GM18508 (cell line): ENCODE measurements at regions not wholly inside any gene's neighbourhood (a gene's known extent, or its start where the extent isn't known, plus 50 kb on each side); places are given as distances from the start of the nearest gene placed in this dataset.

Experiments used
- ATAC-seq: cut with Tn5 transposase; IDR thresholded peaks from one replicate; pipeline ENCODE4 v1.9.1; 2021; ENCODE audit warnings: moderate number of reproducible peaks; ENCODE audit not compliant: insufficient read depth, unreplicated experiment

GRCh38 chr13:63010072-63010658 lies 1594.5 kb upstream of the PCDH20 start:
- no peak for ATAC-seq

DNA sequence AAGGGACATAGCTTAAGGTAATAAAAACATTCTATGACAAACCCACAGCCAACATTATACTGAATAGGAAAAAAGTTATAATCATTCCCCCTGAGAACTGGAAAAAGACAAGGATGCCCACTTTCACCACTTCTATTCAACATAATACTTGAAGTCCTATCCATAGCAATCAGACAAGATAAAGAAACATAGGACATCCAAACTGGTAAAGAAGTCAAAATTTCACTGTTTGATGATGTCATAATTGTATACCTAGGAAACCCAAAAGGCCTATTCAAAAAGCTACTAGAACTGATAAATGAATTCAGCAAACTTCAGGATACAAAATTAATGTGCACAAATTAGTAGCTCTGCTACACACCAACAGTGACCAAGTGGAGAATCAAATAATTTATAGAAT lies 1590.0 kb upstream of the PCDH20 start:
- no peak for ATAC-seq

- ATAC-seq = no peak
Observed at GRCh38 chr13:62997696-62998095, 1582.0 kb upstream of the PCDH20 start.

DNA sequence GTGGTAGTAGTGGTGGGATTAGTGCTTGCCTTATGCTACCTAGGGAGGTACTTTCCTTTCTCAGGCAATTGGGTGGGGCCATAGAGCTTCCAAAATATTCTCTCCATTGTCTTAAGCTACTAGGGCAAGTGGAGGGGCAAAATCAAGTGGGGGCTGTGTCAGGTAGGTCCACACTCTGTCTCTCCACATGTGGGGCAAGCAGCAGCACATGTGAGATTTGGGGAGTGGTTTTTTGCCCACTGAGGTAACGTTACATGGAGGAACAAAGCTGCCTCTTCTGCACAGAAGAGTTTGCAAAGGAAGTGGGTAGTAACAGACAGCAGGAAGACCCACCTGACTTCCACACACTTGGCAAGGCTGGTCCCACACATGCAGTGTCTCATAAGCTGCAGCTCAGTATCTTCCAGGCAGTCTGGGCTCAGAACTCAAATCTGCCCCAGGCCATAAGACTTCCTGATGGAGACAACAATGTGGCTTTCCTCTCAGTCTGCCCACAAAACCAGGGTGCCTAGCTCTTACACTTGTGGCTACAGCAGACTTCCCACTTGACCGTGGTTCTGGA lies 1581.5 kb upstream of the PCDH20 start:
- no peak for ATAC-seq

DNA sequence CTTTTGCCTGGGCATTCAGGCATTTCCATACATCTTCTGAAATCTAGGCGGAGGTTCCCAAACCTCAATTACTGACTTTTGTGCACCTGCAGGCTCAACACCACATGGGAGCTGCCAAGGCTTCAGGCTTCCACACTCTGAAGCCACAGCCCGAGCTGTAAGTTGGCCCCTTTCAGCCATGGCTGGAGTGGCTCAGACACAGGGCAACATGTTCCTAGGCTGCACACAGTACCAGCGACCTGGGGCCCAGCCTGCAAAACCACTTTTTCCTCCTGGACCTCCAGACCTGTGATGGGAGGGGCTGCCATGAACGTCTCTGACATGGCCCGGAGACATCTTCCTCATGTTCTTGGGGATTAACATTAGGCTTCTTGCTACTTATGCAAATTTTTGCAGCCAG lies 1558.2 kb upstream of the PCDH20 start:
- no peak for ATAC-seq

DNA sequence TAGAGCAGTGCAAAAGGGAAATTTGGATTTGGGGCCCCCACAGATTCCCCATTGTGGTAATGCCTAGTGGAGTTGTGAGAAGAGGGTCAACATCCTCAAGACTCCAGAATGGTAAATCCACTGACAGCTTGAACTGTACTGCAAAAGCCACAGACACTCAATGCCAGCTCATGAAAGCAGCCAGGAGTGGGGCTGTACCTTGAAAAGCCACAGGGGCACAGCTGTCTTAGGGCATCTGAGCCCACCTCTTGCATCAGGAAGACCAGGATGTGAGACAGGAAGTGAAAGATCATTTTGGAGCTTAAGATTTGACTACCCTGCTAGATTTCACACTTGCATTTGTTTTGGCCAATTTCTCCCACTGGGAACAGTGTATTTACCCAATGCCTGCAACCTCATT lies 1548.9 kb upstream of the PCDH20 start:
- ATAC-seq = no peak

GRCh38 chr13:62960723-62961122 lies 1545.1 kb upstream of the PCDH20 start:
- no peak for ATAC-seq

DNA sequence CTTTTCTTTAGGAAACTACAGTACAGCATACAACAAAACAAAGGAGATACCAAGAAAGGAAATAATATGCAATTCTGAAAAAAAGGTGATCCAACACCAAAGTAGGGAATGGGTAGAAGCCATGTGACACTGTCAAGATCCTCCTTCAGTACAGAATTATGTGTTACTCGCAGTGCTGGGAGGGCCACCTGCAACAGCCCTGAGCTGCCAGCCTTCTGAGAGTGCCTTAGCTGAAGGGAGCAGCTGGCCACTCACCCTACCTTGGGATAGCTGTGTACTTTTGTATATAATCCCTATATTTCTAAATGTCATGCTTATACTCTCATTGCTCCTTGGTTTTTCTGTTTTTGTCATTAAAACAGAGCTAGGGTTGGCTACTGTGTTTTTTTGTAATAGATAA lies 1518.2 kb upstream of the PCDH20 start:
- ATAC-seq = no peak

GRCh38 chr13:62932256-62932883 lies 1516.7 kb upstream of the PCDH20 start:
- ATAC-seq = no peak

- no peak for ATAC-seq
Observed at GRCh38 chr13:62931853-62932252, 1516.2 kb upstream of the PCDH20 start.

DNA sequence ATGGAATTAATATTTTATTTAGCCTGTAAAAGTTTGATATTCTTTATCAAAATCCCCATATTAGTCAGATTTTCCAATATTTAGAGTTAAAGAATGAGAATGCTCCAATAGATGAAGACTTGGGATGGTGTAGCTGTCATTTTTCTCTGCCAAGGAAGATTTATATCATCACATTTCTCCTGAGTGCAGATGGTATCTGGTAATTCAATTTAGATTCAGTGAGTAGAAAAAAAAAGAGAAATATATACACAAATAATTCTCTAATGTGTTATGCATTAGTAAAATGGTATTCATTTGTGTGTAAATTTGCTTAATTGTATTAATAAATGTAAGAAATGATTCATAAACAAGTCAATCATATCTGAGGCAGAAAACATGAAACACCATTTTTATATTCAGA lies 1508.7 kb upstream of the PCDH20 start:
- ATAC-seq = no peak

DNA sequence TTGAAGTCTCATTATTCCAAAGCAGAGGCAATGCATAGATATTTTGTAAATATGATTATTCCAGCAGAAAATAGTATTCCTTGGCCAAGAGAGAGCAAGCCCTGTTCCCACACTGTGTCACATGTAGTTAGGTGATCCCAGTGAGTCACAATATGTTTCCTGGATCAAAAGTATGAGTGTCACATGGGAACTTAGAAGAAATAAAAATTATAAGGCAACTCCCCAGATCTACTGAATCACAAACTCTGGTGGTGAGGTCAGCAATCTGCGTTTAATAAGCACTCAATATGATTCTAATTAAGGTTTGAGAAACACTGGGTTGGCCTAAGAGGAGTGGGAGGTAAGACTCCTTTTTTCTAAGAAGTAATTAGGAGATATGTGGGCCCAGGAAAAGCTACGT lies 1504.5 kb upstream of the PCDH20 start:
- no peak for ATAC-seq

GRCh38 chr13:62919491-62919890 lies 1503.8 kb upstream of the PCDH20 start:
- no peak for ATAC-seq

DNA sequence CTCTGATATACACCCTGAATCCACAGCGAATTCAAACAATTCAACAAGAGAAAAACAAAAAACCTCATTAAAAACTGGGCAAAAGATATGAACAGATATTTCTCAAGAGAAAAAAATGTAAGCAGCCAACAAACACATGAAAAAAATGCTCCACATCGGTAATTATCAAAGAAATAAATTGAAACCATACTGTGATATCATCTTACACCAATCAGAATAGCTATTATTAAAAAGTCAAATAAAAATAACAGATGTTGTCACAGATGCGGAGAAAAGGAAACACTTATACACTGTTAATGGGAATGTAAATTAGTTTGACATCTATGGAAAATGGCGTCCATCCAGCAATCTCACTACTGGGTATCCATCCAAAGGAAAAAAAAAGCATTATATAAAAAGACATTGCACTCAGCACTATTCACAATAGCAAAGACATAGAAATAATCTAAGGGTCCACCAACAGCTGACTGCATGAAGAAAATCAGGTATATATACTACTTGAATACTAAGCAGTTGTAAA lies 1495.0 kb upstream of the PCDH20 start:
- ATAC-seq = no peak

DNA sequence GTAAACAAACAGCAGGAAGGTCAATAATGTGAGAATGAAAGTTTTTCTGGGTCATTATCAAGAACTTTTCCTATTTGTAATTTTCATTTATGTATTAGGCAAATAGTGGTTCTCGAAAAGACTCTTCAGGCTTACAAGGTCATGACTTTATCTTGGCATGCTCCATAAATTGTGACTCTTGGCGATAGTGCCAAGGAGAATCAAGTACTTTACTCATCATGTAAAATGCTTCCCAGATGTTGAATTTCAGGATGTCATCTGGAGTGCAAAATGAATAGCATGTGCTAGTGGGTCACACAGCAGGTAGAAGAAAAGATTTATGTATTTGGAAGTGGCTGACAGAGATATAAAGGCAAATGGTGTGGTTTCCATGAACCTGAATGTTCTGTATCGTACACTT lies 1492.7 kb upstream of the PCDH20 start:
- no peak for ATAC-seq

- no peak for ATAC-seq
Observed at GRCh38 chr13:62906896-62907295, 1491.2 kb upstream of the PCDH20 start.

DNA sequence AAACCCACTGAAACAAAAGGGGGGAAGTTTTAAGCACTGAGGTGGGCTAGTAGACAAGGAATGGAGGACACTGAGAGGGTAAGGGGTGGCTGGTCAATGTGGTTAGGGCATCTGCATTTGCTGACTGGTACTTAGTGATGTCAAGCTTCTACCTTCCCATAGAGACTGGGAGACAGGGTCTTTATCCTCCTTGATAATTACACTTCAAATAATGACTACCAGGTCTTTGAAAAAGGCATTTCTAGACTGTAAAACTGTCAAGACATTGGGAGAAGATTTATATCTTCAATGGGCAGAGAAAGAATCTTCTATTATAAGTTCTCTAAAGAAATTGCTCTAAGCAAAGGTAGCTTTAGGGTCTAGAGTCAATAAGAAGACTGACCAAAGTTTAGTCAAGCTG lies 1490.8 kb upstream of the PCDH20 start:
- no peak for ATAC-seq

- no peak for ATAC-seq
Observed at GRCh38 chr13:62887046-62887445, 1471.4 kb upstream of the PCDH20 start.

- ATAC-seq = no peak
Observed at GRCh38 chr13:62879071-62879470, 1463.4 kb upstream of the PCDH20 start.

GRCh38 chr13:62875118-62875640 lies 1459.5 kb upstream of the PCDH20 start:
- ATAC-seq = no peak

DNA sequence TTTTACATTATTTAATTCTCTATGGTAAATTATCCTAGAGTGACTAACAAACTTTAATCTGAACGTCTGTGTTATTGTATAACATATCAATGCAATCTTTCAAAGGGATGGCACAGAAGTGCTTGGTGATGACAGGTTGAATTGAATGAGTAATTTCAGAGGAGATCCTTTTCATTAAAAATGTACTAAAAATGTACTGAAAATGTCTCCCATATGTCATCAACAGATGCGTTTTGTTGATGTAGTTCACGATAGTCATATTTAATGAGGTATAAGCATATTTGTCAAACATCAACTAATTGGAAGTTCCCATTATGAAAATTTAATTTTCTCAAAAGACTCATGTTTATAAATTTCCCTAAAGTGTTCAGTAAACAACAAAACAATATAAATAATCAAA lies 1434.7 kb upstream of the PCDH20 start:
- no peak for ATAC-seq

DNA sequence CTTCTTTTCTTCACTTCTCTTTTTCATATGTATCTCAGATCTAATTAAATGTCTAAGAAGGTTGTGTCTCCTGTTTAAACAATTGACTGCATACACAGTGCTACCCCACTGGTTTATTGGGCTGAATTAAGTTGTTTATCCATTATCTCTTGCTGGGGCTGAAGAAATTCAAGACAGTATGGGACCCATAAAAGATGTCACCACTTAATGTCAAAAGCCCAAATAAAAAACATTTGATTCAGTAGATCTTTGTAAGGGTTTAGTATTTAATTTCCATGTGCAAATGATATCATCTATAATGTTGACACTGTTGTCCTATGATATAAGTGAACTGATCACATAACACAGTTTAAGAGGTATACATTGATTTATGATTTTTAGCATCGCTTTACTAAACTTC lies 1431.9 kb upstream of the PCDH20 start:
- no peak for ATAC-seq
